ENCODE measurements at regions not wholly inside any gene's neighbourhood (a gene's known extent, or its start where the extent isn't known, plus 50 kb on each side); places are given as distances from the start of the nearest gene placed in this dataset.

- DNase-seq (ENCODE audit: low read depth), result no peak
These were observed 109.0 kb downstream of the OLFM1 start for GRCh38 chr9:135196474-135196873.

- no peak for DNase-seq (ENCODE audit: low read depth)
These were observed 110.7 kb downstream of the OLFM1 start for GRCh38 chr9:135198144-135198543.

GRCh38 chr9:135198586-135199285 is 111.3 kb downstream of the OLFM1 start:
- DNase-seq (ENCODE audit: low read depth), result no peak

GRCh38 chr9:135199489-135199888 is 112.0 kb downstream of the OLFM1 start:
- DNase-seq (ENCODE audit: low read depth), result no peak

GRCh38 chr9:135201711-135202110 is 114.2 kb downstream of the OLFM1 start:
- no peak for DNase-seq (ENCODE audit: low read depth)

- no peak for DNase-seq (ENCODE audit: low read depth)
These were observed 116.7 kb downstream of the OLFM1 start for GRCh38 chr9:135204177-135204576.

- no peak for DNase-seq (ENCODE audit: low read depth)
These were observed 121.7 kb downstream of the OLFM1 start for GRCh38 chr9:135209136-135209535.

- DNase-seq (ENCODE audit: low read depth), result no peak
These were observed 122.4 kb downstream of the OLFM1 start for GRCh38 chr9:135209852-135210251.

- no peak for DNase-seq (ENCODE audit: low read depth)
These were observed 123.4 kb downstream of the OLFM1 start for GRCh38 chr9:135210676-135211523.

GRCh38 chr9:135211524-135211890 is 124.0 kb downstream of the OLFM1 start:
- DNase-seq (ENCODE audit: low read depth), result no peak

GRCh38 chr9:135212961-135213360 is 125.5 kb downstream of the OLFM1 start:
- no peak for DNase-seq (ENCODE audit: low read depth)

GRCh38 chr9:135213566-135213965 is 126.1 kb downstream of the OLFM1 start:
- no peak for DNase-seq (ENCODE audit: low read depth)

- no peak for DNase-seq (ENCODE audit: low read depth)
These were observed 126.7 kb downstream of the OLFM1 start for GRCh38 chr9:135214054-135214640.

- no peak for DNase-seq (ENCODE audit: low read depth)
These were observed 127.2 kb downstream of the OLFM1 start for GRCh38 chr9:135214706-135215105.

- no peak for DNase-seq (ENCODE audit: low read depth)
These were observed 128.2 kb downstream of the OLFM1 start for GRCh38 chr9:135215571-135216161.

GRCh38 chr9:135216236-135216635 is 128.8 kb downstream of the OLFM1 start:
- no peak for DNase-seq (ENCODE audit: low read depth)

- DNase-seq (ENCODE audit: low read depth), result no peak
These were observed 129.4 kb downstream of the OLFM1 start for GRCh38 chr9:135216791-135217441.

- no peak for DNase-seq (ENCODE audit: low read depth)
These were observed 130.4 kb downstream of the OLFM1 start for GRCh38 chr9:135217836-135218235.

GRCh38 chr9:135218331-135219225 is 131.1 kb downstream of the OLFM1 start:
- no peak for DNase-seq (ENCODE audit: low read depth)

- no peak for DNase-seq (ENCODE audit: low read depth)
These were observed 132.5 kb downstream of the OLFM1 start for GRCh38 chr9:135219676-135220600.

Measured in activated T-helper 9 cell treated with anti-CD3 and anti-CD28 coated beads, Interleukin-2, amount 50 U/mL, for 16 hours (primary cell).